SIG-M5 treated with dmso at 0.1 percent for 504 hours (cell line): ENCODE measurements at regions not wholly inside any gene's neighbourhood (a gene's known extent, or its start where the extent isn't known, plus 50 kb on each side); places are given as distances from the start of the nearest gene placed in this dataset.
"Not testable (repeated sequence)": the region's sequence is repeated elsewhere in the genome, so short reads cannot be mapped to it uniquely, and the experiment has no call there.

Source experiments
- DNase-seq: peaks from one replicate; lab custom pipeline; 2025; ENCODE audit not compliant: unreplicated experiment; lab: John Stamatoyannopoulos, UW

DNA sequence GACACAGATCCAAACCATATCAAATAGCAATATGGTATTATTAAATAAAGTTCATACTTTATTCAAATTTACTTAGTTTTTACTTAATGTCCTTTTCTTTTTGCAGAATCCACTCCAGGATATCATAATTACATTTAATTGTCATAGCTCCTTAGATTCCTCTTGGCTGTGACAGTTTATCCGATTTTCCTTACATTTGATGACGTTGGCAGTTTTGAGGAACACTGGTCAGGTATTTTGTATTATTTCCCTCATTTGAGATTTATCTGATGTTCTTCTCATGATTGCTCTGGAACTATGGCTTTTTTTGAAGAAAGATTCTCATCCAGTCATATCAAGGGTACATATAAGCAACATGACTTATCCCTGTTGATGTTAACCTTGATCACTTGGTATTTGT lies 198.3 kb upstream of the STAC start:
- no peak for DNase-seq

GRCh38 chr3:36187197-36187596 lies 193.1 kb upstream of the STAC start:
- not testable (repeated sequence) for DNase-seq

- DNase-seq, result no peak
Observed at GRCh38 chr3:36192901-36193300, 187.4 kb upstream of the STAC start.

- no peak for DNase-seq
Observed at GRCh38 chr3:36193448-36193847, 186.9 kb upstream of the STAC start.

- DNase-seq, result no peak
Observed at GRCh38 chr3:36196058-36196457, 184.2 kb upstream of the STAC start.

GRCh38 chr3:36197151-36197550 lies 183.2 kb upstream of the STAC start:
- no peak for DNase-seq

DNA sequence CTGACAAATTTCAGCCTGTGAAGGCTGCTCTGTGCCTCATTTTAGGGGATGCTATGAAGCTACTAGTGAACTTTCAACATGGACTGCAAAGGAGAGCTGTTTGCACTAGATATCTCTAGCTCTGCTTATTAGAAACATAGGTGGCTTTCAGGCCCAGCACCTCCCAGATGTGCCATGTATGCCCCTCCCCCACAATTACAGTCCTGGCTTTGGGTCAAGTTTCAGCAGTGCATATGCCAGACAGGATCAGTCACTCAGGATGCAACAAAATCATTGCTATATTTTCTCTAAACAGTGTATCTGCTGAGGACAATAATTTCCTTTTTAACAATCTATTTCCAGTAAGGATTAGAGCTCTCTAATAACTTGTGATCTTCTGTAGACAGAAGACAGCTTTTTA lies 178.8 kb upstream of the STAC start:
- no peak for DNase-seq

DNA sequence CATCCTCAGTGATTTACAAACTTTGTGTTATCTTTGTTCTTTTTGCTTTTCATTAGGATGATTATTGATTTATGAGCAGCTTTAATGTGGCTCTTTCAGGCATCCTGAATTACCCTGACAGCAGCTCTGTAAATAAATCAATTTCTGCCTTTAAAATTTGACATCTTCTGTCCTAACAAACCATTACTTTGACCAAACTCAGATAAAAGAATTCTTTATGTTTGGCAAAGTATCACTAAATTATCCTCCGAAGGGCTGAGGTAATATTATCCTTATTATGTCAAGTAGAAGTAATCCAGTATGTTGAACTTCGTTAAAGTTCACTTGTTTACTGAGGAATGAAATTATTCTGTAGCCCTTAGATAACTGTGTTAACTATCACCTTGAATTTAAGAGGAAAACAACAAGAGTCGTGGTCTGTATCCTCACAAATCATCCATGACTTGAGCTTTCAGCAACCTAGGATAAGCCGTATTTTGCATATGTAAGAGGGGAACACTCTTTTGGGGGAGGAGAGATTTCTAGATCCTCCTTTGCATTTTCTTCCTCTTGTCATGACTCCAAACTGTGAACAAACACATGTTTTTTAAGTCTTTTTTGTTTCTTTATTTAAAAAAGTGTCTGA lies 173.2 kb upstream of the STAC start:
- DNase-seq, result no peak

DNA sequence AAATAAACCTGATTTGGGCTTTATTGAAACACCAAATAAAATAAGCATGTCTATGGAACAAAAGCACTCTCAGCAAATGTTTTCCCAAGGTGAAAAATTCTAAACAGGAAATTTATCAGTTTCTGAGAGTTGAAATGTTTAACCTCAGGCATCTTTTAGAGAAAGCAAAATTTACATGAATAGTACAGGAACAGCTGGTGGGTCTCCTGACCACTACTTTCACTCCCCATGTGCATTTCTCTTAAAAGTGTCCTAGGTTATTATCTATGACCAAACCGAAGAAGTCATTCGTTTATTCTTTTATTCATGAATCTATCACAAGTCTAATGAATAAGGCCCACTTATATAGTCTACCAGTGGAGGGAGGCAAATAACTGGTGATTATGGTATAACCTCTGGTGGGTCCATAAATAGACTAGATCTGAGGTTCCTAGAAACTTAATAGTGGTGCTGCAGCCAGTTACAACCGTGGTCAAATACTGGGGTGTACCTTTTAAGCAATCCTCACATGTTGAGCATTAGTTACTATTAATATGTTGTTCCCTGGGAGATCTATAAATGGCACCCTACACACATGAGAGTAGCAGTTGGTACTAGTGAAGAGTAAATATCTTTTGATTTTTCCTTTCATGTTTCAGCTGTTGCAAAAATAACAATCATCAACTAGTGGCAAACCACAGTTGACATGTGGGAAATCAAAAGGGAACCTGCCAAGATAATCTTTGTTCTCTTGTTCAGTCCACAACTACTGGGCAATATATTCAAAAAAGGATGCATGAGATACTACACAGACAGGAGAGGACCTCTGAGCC lies 169.3 kb upstream of the STAC start:
- no peak for DNase-seq

- DNase-seq, result no peak
Observed at GRCh38 chr3:36211652-36211999, 168.7 kb upstream of the STAC start.

DNA sequence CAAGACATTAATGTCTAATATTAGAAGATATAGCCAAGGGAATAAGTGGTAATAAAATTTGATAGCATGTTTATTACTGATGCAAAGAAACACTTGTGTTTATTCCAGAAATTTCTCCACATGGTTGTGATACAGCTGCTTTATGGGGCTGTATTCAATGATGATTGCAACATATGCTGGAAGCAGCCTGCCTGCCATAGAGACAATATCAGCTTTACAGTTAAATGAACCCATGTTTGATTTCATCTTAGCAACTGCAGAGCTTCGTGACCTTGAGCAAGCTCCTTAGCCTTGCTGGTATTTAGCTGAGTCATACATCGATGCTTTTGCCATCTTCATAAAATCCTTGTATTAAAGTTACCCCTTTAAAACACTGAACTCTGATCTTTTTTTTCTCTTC lies 168.1 kb upstream of the STAC start:
- no peak for DNase-seq

DNA sequence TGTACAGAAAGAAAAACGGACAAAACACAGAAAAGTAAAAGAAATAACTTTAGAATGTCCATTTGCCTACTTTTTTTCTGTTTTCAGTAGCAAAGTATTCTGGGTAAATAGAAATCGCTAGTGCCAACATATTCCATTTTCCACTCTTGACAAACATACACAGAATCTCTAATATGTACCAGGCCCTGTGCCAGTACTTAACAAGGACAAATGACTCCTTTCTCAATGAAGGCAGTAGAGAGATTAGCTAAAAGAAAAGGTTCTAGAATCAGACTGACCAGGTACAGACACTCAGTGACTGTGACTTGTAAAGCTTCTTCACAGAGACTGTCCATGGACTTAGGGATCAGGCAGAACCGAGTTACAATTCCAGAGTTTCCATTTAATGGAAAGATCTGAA lies 165.8 kb upstream of the STAC start:
- no peak for DNase-seq

DNA sequence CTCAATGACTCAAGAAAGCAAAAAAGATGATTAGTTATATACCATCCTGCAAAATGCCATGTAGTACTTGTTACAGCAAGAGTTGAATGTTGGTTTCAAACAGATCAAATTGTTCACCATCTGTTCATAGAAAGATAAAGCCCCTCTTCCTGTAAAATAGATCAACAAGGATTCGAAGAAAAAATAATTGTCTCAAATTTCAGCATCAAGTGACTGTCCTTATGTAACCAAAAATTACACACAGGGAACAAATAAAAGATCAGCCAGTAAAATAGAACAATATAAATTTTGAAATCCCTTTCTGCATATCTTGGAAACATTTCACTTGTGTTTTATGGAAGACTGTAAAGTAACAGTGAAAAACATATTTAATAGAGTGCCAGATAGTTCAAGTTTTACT lies 165.1 kb upstream of the STAC start:
- DNase-seq, result no peak

GRCh38 chr3:36219398-36219797 lies 160.9 kb upstream of the STAC start:
- DNase-seq, result no peak

- no peak for DNase-seq
Observed at GRCh38 chr3:36220173-36220572, 160.1 kb upstream of the STAC start.

DNA sequence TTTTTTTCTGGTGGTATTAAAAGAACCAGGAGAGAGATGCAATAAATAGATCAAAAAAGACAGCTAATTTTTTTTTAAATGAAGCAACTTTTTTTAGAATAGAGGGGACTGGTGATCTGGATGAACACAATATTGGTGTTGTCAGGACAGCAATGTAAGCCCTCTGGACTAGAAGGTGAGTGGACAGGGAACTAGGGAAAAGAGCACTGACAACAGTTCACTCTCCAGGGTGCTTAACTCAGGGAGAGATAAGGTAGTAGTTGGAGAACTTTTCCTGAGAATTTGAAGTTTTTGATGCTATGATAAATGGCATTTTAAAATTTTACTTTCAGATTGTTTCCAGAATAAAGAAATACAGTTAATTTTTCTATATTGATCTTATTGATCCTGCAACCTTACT lies 158.3 kb upstream of the STAC start:
- no peak for DNase-seq

GRCh38 chr3:36227980-36228379 lies 152.3 kb upstream of the STAC start:
- no peak for DNase-seq

DNA sequence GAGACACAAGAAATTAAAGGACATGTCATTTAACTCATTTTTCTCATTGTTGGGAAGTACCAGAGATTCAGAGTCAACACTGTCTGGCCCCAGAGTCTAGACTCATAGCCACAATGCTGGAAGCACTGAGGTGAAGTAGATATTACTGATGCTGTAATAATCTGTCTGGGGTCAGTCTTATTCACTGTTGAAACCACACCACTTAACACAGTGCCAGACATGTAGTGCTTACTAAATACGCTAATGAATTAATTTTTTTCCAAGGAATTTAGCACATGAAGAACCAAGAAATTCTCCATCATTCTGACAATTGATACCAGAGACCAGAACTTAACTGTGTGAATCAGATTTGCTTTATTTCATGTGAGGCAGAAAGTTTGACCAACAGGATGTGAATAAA lies 150.8 kb upstream of the STAC start:
- no peak for DNase-seq

GRCh38 chr3:36232797-36233489 lies 147.4 kb upstream of the STAC start:
- no peak for DNase-seq

GRCh38 chr3:36244728-36245127 lies 135.6 kb upstream of the STAC start:
- no peak for DNase-seq

GRCh38 chr3:36248374-36248773 lies 131.9 kb upstream of the STAC start:
- DNase-seq, result no peak

DNA sequence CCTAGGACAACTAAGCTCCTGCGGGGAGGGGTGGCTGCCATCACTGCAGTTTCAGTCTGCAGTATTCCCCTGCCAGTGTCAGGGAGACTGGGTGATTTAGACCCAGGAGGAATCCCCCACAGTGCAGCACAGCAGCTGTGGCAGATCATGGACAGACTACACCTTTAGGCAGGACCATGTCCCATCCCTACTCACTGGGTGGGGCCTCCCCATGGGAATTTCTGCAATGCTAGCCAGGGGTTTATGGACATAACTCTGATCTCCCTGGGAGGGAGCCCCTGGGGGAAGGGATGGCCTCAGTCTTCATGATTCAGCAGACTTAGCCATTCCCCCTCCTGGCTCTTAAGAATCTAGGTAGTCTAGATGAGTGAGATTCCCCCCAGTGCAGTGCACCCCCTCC lies 130.1 kb upstream of the STAC start:
- no peak for DNase-seq
